NCI-H82 treated with DMSO at 0.1 percent for 48 hours (cell line): ENCODE measurements at regions not wholly inside any gene's neighbourhood (a gene's known extent, or its start where the extent isn't known, plus 50 kb on each side); places are given as distances from the start of the nearest gene placed in this dataset.

ENCODE experiments used
- DNase-seq: peaks from one replicate; lab custom pipeline; 2025; ENCODE audit not compliant: unreplicated experiment; lab: John Stamatoyannopoulos, UW

- no peak for DNase-seq
Observed at GRCh38 chr2:78264130-78264529, 742.0 kb upstream of the LRRTM4 start.

GRCh38 chr2:78281164-78281563 is 744.3 kb upstream of the REG3G start:
- DNase-seq, result no peak

- DNase-seq, result no peak
Observed at GRCh38 chr2:78290581-78291214, 734.8 kb upstream of the REG3G start.

- no peak for DNase-seq
Observed at GRCh38 chr2:78293768-78294167, 731.7 kb upstream of the REG3G start.

- DNase-seq, result peak; percentile 56
Observed at GRCh38 chr2:78301166-78301789, 724.2 kb upstream of the REG3G start.

- DNase-seq, result no peak
Observed at GRCh38 chr2:78304678-78305077, 720.8 kb upstream of the REG3G start.

GRCh38 chr2:78309460-78309859 is 716.0 kb upstream of the REG3G start:
- DNase-seq, result no peak

GRCh38 chr2:78315368-78315767 is 710.1 kb upstream of the REG3G start:
- DNase-seq, result no peak

- DNase-seq, result no peak
Observed at GRCh38 chr2:78318275-78318674, 707.2 kb upstream of the REG3G start.

GRCh38 chr2:78330193-78330592 is 695.3 kb upstream of the REG3G start:
- DNase-seq, result no peak

GRCh38 chr2:78351208-78351607 is 674.3 kb upstream of the REG3G start:
- peak; percentile 14 for DNase-seq

- DNase-seq, result no peak
Observed at GRCh38 chr2:78353168-78353567, 672.3 kb upstream of the REG3G start.

- DNase-seq, result peak; percentile 21
Observed at GRCh38 chr2:78355967-78356366, 669.5 kb upstream of the REG3G start.

GRCh38 chr2:78383576-78383975 is 641.9 kb upstream of the REG3G start:
- DNase-seq, result no peak

- DNase-seq, result no peak
Observed at GRCh38 chr2:78397198-78397597, 628.3 kb upstream of the REG3G start.

GRCh38 chr2:78407960-78408794 is 617.3 kb upstream of the REG3G start:
- no peak for DNase-seq

- DNase-seq, result peak; percentile 47
Observed at GRCh38 chr2:78408795-78409118, 616.7 kb upstream of the REG3G start.

GRCh38 chr2:78411303-78411702 is 614.2 kb upstream of the REG3G start:
- DNase-seq, result no peak

- DNase-seq, result no peak
Observed at GRCh38 chr2:78416625-78417300, 608.7 kb upstream of the REG3G start.

- DNase-seq, result no peak
Observed at GRCh38 chr2:78417355-78417754, 608.1 kb upstream of the REG3G start.

- no peak for DNase-seq
Observed at GRCh38 chr2:78418021-78418420, 607.5 kb upstream of the REG3G start.

GRCh38 chr2:78420132-78420531 is 605.4 kb upstream of the REG3G start:
- DNase-seq, result no peak
